BJ (cell line): ENCODE measurements at regions not wholly inside any gene's neighbourhood (a gene's known extent, or its start where the extent isn't known, plus 50 kb on each side); places are given as distances from the start of the nearest gene placed in this dataset.

Experiments
- CTCF ChIA-PET: fragments of 350-600 bp; formaldehyde crosslinking; extraction: SDS; loops from one replicate; lab custom pipeline; 2021; ENCODE audit warnings: antibody characterized with exemption, inconsistent platforms; lab: Yijun Ruan, JAX
- POLR2A ChIA-PET: fragments of 300-600 bp; sonication (Branson Sonifier 250); formaldehyde crosslinking; extraction: SDS; loops from one replicate; lab custom pipeline; 2021; ENCODE audit warnings: antibody characterized with exemption; lab: Charles Lee
- DNase-seq: peaks from one replicate; pipeline ENCODE4 v3.0.0-alpha.2; 2011; ENCODE audit warnings: low read depth
- H3K27me3 ChIP-seq: 2 replicates; pipeline ENCODE4 v1.6.0; 2011; ENCODE audit warnings: low read length; ENCODE audit not compliant: control insufficient read depth, insufficient read depth
- H3K36me3 ChIP-seq: 2 replicates; pipeline ENCODE4 v1.5.1; 2011; ENCODE audit warnings: low read length; ENCODE audit not compliant: control insufficient read depth, insufficient read depth
- H3K4me3 ChIP-seq: 2 replicates; pipeline ENCODE4 v1.5.1; 2011; ENCODE audit warnings: low read depth, mild to moderate bottlenecking, control low read depth, low read length
- CTCF ChIP-seq: IDR thresholded peaks from 2 replicates; pipeline ENCODE4 v1.5.1; 2011; ENCODE audit warnings: low read depth, mild to moderate bottlenecking, control low read depth, inconsistent platforms, low read length, moderate library complexity; ENCODE audit not compliant: insufficient read depth

- no peak for DNase-seq
- CTCF ChIA-PET, result no interaction called here
- H3K4me3 ChIP-seq, result no peak overlapping the region
- no peak for TF ChIP-seq CTCF
- no peaks in the 10 kb centered on the region for H3K36me3 ChIP-seq
- POLR2A ChIA-PET, result no interaction called here
- no peaks in the 10 kb centered on the region for H3K27me3 ChIP-seq
Observed at GRCh38 chr10:2252096-2252495, 514.8 kb upstream of the ADARB2 start.

DNA sequence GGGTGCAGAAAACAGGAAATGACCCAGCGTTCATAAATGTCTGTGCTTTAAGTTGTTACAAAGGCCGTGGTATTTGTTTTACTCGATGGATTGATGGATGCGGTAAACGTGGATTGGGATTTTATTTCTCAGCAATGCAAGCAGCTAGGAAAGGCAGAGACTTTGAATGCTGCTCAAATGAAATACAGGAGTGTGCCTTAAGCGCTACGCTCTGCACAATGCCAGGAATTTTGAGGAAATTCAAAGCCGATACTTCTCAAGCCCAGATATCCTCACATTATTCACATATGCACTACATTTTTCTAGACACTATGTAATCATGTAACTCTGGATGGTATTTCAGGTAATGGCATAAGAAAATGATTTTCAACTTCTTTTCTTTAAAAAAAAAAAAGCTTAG, 514.3 kb upstream of the ADARB2 start:
- TF ChIP-seq CTCF, result no peak
- no peak for DNase-seq
- H3K27me3 ChIP-seq, result no peaks in the 10 kb centered on the region
- ChIA-PET CTCF (no interaction called here), POLR2A (no interaction called here)
- H3K36me3 ChIP-seq, result no peaks in the 10 kb centered on the region
- H3K4me3 ChIP-seq, result no peak overlapping the region

- ChIA-PET CTCF (no interaction called here), POLR2A (no interaction called here)
- H3K27me3 ChIP-seq, result no peaks in the 10 kb centered on the region
- TF ChIP-seq CTCF, result no peak
- no peak overlapping the region for H3K4me3 ChIP-seq
- DNase-seq, result no peak
- H3K36me3 ChIP-seq, result no peaks in the 10 kb centered on the region
Observed at GRCh38 chr10:2246747-2247146, 509.4 kb upstream of the ADARB2 start.

DNA sequence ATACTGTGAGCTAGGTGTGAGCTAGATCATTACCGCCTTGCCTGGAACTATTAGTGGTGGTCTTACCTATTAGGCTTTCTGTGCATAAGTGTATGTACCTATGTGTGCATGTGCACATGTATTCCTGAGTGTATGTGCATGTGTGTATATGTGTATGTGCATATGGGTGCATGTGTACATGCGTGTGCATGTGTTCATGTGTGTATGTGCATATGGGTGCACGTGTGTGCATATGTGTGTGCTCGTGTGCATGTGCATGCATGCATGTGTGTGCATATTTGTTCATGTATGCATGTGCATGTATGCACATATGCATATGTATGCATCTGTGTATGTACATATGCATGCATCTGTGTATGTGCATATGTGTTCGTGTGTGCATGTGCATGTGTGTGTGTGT, 508.3 kb upstream of the ADARB2 start:
- H3K4me3 ChIP-seq, result no peak overlapping the region
- POLR2A ChIA-PET, result no interaction called here
- CTCF ChIA-PET, result no interaction called here
- no peak for DNase-seq
- no peak for TF ChIP-seq CTCF
- H3K27me3 ChIP-seq, result no peaks in the 10 kb centered on the region
- H3K36me3 ChIP-seq, result no peaks in the 10 kb centered on the region

- ChIA-PET CTCF (no interaction called here), POLR2A (no interaction called here)
- Histone ChIP-seq H3K4me3 (no peak overlapping the region), H3K36me3 (no peaks in the 10 kb centered on the region), H3K27me3 (no peaks in the 10 kb centered on the region)
- no peak for TF ChIP-seq CTCF
- no peak for DNase-seq
Observed at GRCh38 chr10:2244471-2244870, 507.1 kb upstream of the ADARB2 start.
